T-cell (primary cell): ENCODE measurements at regions not wholly inside any gene's neighbourhood (a gene's known extent, or its start where the extent isn't known, plus 50 kb on each side); places are given as distances from the start of the nearest gene placed in this dataset.

ENCODE experiments used
- ATAC-seq, 4 experiments: fragments of 200-7000 bp in 3 of 4; fragments of 150-1000 bp in 1 of 4; cut with Tn5 transposase; replicated peaks in 1 of 4; 1 replicate in 3 of 4; 2 replicates in 1 of 4; pipeline ENCODE4 v1.10.0; 2021; ENCODE audit warnings: moderate library complexity in 3 of 4, mild to moderate bottlenecking in 2 of 4, moderate number of reproducible peaks in 1 of 4
- CTCF ChIA-PET, 2 donors: fragments of 300-600 bp; sonication (Branson Sonifier 250); formaldehyde crosslinking; loops; one replicate each; lab custom pipeline; 2022; ENCODE audit warnings: antibody characterized with exemption in 2 of 2; lab: Charles Lee
- POLR2A ChIA-PET, 2 donors: fragments of 300-600 bp; sonication (Branson Sonifier 250); formaldehyde crosslinking; loops; one replicate each; lab custom pipeline; 2022; ENCODE audit warnings: antibody characterized with exemption in 2 of 2; lab: Charles Lee
- DNase-seq, 35 experiments: peaks; one replicate each; pipeline versions ENCODE4 v3.0.0 to v3.0.0-alpha.2; 2013 to 2023
- H3K27ac ChIP-seq: one replicate; pipeline ENCODE4 v1.5.1; 2013; ENCODE audit warnings: low read length
- H3K27me3 ChIP-seq, 2 experiments: replicated peaks in 1 of 2; 1 replicate in 1 of 2; 2 replicates in 1 of 2; pipeline versions ENCODE4 v1.6.1 to v1.7.0; 2013; ENCODE audit warnings: low read length in 1 of 2, mixed read lengths in 1 of 2; ENCODE audit not compliant: control insufficient read depth in 2 of 2, insufficient read depth in 2 of 2; ENCODE audit errors: extremely low read depth in 1 of 2
- H3K36me3 ChIP-seq, 2 donors: 1 replicate in 1 of 2; 2 replicates in 1 of 2; pipeline versions ENCODE4 v1.6.1 to v1.7.0; 2013; ENCODE audit warnings: low read length in 1 of 2; ENCODE audit not compliant: control insufficient read depth in 2 of 2, insufficient read depth in 1 of 2; ENCODE audit errors: extremely low read depth in 1 of 2
- H3K4me1 ChIP-seq, 2 experiments: 1 replicate in 1 of 2; 2 replicates in 1 of 2; pipeline versions ENCODE4 v1.6.1 to v1.7.0; 2013; ENCODE audit warnings: low read length in 2 of 2, mixed read lengths in 1 of 2; ENCODE audit not compliant: insufficient read depth in 2 of 2, control insufficient read depth in 1 of 2; ENCODE audit errors: extremely low read depth in 1 of 2
- H3K4me3 ChIP-seq, 2 donors: 1 replicate in 1 of 2; 2 replicates in 1 of 2; pipeline versions ENCODE4 v1.5.1 to v1.7.0; 2013; ENCODE audit warnings: mild to moderate bottlenecking in 2 of 2, low read length in 1 of 2, moderate library complexity in 1 of 2; ENCODE audit not compliant: control insufficient read depth in 1 of 2; ENCODE audit errors: extremely low read depth in 1 of 2
- H3K9me3 ChIP-seq: 2 replicates; pipeline ENCODE4 v1.7.0; 2013
- H3K27ac Mint-ChIP-seq, 2 donors: one replicate each; pipeline ENCODE4 v1.8.0; 2020 to 2021; ENCODE audit warnings: mild to moderate bottlenecking in 2 of 2, mixed read lengths in 2 of 2
- H3K27me3 Mint-ChIP-seq, 2 donors: one replicate each; pipeline ENCODE4 v1.8.0; 2021 to 2022; ENCODE audit warnings: mixed read lengths in 2 of 2
- H3K36me3 Mint-ChIP-seq: one replicate; pipeline ENCODE4 v1.8.0; 2021; ENCODE audit warnings: mixed read lengths
- H3K4me1 Mint-ChIP-seq, 3 donors: one replicate each; pipeline ENCODE4 v1.8.0; 2020 to 2022; ENCODE audit warnings: mixed read lengths in 3 of 3, mild to moderate bottlenecking in 1 of 3
- H3K4me3 Mint-ChIP-seq, 3 donors: one replicate each; pipeline ENCODE4 v1.8.0; 2020 to 2022; ENCODE audit warnings: mild to moderate bottlenecking in 3 of 3, mixed read lengths in 3 of 3, moderate library complexity in 3 of 3
- H3K9me3 Mint-ChIP-seq, 3 donors: one replicate each; pipeline ENCODE4 v1.8.0; 2020 to 2022; ENCODE audit warnings: mixed read lengths in 3 of 3
- WGBS: methylation state at CpG from one replicate; pipeline ENCODE4 v1.1.5; 2013; ENCODE audit warnings: missing lambda C conversion rate; ENCODE audit not compliant: insufficient coverage; 5-methylcytosine and 5-hydroxymethylcytosine counted together

DNA sequence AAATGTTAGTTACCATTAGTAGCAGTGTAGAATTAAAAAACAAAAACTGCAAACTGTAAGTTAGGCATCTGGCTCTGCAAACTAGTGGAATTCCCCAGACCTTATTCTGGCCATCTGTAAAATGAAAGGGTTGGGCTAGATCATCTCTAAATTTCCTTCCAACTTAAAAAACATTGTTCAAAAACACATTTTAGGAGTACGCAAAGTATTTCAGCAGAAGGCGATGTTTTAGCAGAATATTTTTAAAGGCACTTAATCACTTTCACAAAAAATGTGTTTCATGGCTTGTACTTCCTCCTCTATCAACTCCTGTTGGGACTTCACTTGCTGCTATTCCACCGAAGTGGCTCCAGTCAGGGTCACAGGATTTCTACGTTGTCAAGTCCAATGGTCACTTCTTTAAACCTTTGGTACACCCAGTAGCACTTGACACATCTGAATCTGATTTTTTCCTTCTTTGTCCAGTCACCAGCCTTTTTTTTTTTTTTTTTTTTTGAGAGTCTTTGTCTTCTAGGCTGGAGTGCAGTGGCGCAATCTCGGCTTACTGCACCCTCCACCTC is 169.0 kb downstream of the AHR start:
- H3K27me3 Mint-ChIP-seq: peaks cover 0 to 2% of the 10 kb centered on the region in 2 donors

DNA sequence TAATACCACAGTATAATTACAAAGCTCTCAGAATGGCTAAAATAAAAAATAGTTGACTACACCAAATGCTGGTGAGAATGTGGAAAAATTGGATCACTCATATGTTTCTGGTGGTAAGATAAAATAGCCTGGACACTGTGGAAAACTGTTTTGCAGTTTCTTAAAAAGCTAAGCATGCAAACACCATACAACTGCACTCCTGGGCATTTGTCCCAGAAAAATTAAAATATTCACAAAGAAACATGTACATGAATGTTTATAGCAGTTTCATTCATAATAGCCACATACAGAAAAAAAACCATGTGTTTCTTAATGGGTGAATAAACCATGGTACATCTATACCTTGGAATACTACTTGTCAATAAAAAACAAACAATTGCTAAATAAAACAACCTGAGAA is 172.9 kb downstream of the AHR start:
- Mint-ChIP-seq H3K27me3 (peaks cover 0 to 2% of the 10 kb centered on the region in 2 donors), H3K36me3 (no peaks in the 10 kb centered on the region), H3K4me1 (peaks cover under 1 to 5% (median 3%) of the 10 kb centered on the region in 3 donors), H3K9me3 (peaks cover 0 to 4% (median 0%) of the 10 kb centered on the region in 3 donors), H3K27ac (no peak overlapping the region), H3K4me3 (no peak overlapping the region)
- no peaks in the 10 kb centered on the region for H3K27me3 ChIP-seq
- ChIA-PET CTCF (no interaction called here), POLR2A (no interaction called here)
- no peaks in the 10 kb centered on the region for H3K36me3 ChIP-seq
- DNase-seq: no peak
- no peak for ATAC-seq
- peaks cover 0 to 7% of the 10 kb centered on the region in 2 experiments for H3K4me1 ChIP-seq
- no peaks in the 10 kb centered on the region for H3K9me3 ChIP-seq
- H3K27ac ChIP-seq: no peak overlapping the region
- H3K4me3 ChIP-seq: no peak overlapping the region

More for the DNA sequence above, 169.0 kb downstream of the AHR start:
- peaks cover 4 to 29% of the 10 kb centered on the region in 2 experiments for H3K4me1 ChIP-seq
- 88% methylated on average over 3 of the region's 6 CpGs for WGBS
- DNase-seq (no peak), ATAC-seq (no peak)
- no peak overlapping the region for H3K4me3 Mint-ChIP-seq
- POLR2A ChIA-PET: no interaction called here
- H3K9me3 ChIP-seq: no peaks in the 10 kb centered on the region
- no peak overlapping the region for H3K27ac ChIP-seq
- H3K27me3 ChIP-seq: no peaks in the 10 kb centered on the region
- peaks cover 16 to 22% (median 21%) of the 10 kb centered on the region in 3 donors for H3K4me1 Mint-ChIP-seq
- H3K36me3 Mint-ChIP-seq: no peaks in the 10 kb centered on the region
- CTCF ChIA-PET: interaction anchor here in 1 of 2 donors (0.9 kb wide), 1 partner anchor 11 kb away, joined by 3 read pairs; no protein-coding TSS in a partner anchor
- H3K36me3 ChIP-seq: no peaks in the 10 kb centered on the region
- H3K27ac Mint-ChIP-seq: no peak overlapping the region
- peaks cover 0 to 4% (median 0%) of the 10 kb centered on the region in 3 donors for H3K9me3 Mint-ChIP-seq
- no peak overlapping the region for H3K4me3 ChIP-seq

DNA sequence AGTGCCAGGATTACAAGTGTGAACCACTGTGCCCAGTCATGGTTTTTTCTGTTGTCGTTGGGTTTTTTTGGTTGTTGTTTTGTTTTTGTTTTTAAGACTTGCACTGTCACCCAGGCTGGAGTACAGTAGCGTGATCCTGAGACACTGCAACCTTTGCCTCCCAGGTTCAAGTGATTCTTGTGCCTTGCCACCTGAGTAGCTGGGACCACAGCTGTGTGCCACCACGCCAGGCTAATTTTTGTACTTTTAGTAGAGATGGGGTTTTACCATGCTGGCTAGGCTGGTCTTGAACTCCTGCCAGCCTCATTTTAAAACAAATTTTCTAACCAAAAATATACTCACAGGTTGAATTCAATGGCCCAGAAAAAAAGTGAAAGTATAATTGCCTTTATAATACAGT is 174.1 kb downstream of the AHR start:
- DNase-seq (no peak), ATAC-seq (no peak)
- 100% methylated on average over 1 of the region's 3 CpGs for WGBS
- Histone ChIP-seq H3K4me1 (no peaks in the 10 kb centered on the region), H3K4me3 (no peak overlapping the region), H3K36me3 (no peaks in the 10 kb centered on the region), H3K27ac (no peak overlapping the region), H3K9me3 (no peaks in the 10 kb centered on the region), H3K27me3 (no peaks in the 10 kb centered on the region)
- Mint-ChIP-seq H3K27ac (no peak overlapping the region), H3K4me3 (no peak overlapping the region), H3K27me3 (peaks cover 0 to 2% of the 10 kb centered on the region in 2 donors), H3K9me3 (peaks cover 0 to 4% (median 0%) of the 10 kb centered on the region in 3 donors), H3K36me3 (no peaks in the 10 kb centered on the region), H3K4me1 (no peaks in the 10 kb centered on the region)
- ChIA-PET CTCF (no interaction called here), POLR2A (no interaction called here)

DNA sequence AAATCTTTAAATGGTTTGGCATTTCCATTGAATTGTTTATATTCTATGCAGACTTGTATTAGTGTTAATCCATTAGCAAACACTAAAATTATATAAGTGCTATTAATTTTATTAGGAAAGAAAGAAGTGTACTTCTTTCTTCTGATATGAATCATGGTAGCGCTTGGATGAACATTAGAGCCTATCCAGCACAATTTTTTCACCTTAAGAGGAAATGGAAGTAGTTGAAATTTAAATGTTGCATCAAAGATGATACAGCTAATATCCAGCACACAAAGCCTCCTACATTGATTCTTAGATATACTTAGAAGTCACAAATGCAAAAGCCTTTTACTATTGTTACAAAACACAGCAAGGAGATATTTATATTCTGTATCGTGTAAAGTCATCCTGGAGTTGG is 174.5 kb downstream of the AHR start:
- Mint-ChIP-seq H3K36me3 (no peaks in the 10 kb centered on the region), H3K27ac (no peak overlapping the region), H3K4me3 (no peak overlapping the region), H3K9me3 (peaks cover 0 to 4% (median 0%) of the 10 kb centered on the region in 3 donors), H3K4me1 (no peaks in the 10 kb centered on the region), H3K27me3 (peaks cover 0 to 2% of the 10 kb centered on the region in 2 donors)
- CTCF ChIA-PET: no interaction called here
- POLR2A ChIA-PET: no interaction called here
- ATAC-seq (no peak), DNase-seq (no peak)
- H3K36me3 ChIP-seq: no peaks in the 10 kb centered on the region
- WGBS: no CpG with 5 or more reads among the region's 2 CpGs
- H3K4me3 ChIP-seq: no peak overlapping the region
- no peaks in the 10 kb centered on the region for H3K4me1 ChIP-seq
- no peaks in the 10 kb centered on the region for H3K27me3 ChIP-seq
- no peaks in the 10 kb centered on the region for H3K9me3 ChIP-seq
- no peak overlapping the region for H3K27ac ChIP-seq

DNA sequence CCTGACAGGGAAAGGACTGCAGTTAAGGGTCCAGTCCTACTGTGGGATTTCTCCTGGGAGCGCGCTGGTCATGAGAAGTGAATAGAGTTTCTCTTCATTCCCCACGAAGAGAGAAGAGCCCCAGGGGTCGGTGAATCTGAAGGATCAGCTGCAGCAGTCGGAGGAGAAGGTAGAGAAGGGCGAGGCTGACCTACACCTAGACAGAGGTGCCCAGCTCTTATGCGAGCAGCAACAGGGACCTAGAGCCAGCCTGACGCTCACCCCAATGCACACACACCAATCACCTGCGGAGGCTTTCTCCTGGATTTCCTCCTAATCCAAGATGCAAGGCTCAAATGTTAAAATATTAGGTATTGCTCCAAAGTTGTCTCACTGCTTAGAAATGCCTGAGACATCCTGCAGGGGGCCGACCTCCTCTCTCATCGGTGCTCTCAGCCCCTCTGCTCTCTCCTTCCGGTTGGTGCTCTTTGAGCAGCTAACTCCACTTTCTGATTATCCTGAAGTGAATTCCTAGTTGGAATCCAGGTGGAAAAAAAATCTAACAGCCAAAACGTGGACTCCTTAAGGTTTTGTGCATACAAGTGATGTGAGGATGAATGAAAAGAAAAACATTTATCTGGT is 176.4 kb downstream of the AHR start:
- Histone ChIP-seq H3K4me3 (no peak overlapping the region), H3K27ac (no peak overlapping the region), H3K36me3 (no peaks in the 10 kb centered on the region), H3K4me1 (no peaks in the 10 kb centered on the region), H3K27me3 (no peaks in the 10 kb centered on the region), H3K9me3 (no peaks in the 10 kb centered on the region)
- POLR2A ChIA-PET: no interaction called here
- ATAC-seq: no peak
- Mint-ChIP-seq H3K36me3 (no peaks in the 10 kb centered on the region), H3K27ac (no peak overlapping the region), H3K4me3 (no peak overlapping the region), H3K27me3 (no peaks in the 10 kb centered on the region), H3K4me1 (no peaks in the 10 kb centered on the region), H3K9me3 (peaks cover 0 to 4% (median 0%) of the 10 kb centered on the region in 3 donors)
- CTCF ChIA-PET: no interaction called here
- no peak for DNase-seq
- WGBS: 77% methylated on average over 7 of the region's 13 CpGs

DNA sequence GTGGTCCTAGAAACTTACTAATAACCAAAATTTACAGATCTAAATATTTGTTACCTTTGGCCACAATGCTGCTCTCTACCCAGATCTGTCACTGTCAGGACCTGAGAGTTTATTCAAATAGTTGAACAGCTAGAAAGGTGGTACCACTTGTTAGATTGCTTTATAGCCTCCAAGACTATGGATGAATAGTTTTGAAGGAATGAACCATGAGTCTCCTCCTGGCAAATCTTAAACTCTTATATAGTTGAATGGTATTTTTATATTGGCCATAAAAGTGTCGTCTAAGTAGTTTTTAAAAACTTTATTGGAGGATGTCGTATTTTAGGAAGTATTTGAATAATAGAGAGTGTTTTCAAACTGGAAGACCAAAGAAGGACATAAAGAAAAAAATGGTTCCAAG is 178.7 kb downstream of the AHR start:
- Mint-ChIP-seq H3K27me3 (no peaks in the 10 kb centered on the region), H3K9me3 (no peaks in the 10 kb centered on the region), H3K4me3 (no peak overlapping the region), H3K36me3 (no peaks in the 10 kb centered on the region), H3K27ac (no peak overlapping the region), H3K4me1 (no peaks in the 10 kb centered on the region)
- Histone ChIP-seq H3K27me3 (no peaks in the 10 kb centered on the region), H3K4me3 (no peak overlapping the region), H3K9me3 (no peaks in the 10 kb centered on the region), H3K4me1 (no peaks in the 10 kb centered on the region), H3K27ac (no peak overlapping the region), H3K36me3 (no peaks in the 10 kb centered on the region)
- DNase-seq (no peak), ATAC-seq (no peak)
- POLR2A ChIA-PET: no interaction called here
- WGBS: 76% methylated on average over 2 of the region's 2 CpGs
- CTCF ChIA-PET: no interaction called here
